ENCODE measurements at regions not wholly inside any gene's neighbourhood (a gene's known extent, or its start where the extent isn't known, plus 50 kb on each side); places are given as distances from the start of the nearest gene placed in this dataset.

DNA sequence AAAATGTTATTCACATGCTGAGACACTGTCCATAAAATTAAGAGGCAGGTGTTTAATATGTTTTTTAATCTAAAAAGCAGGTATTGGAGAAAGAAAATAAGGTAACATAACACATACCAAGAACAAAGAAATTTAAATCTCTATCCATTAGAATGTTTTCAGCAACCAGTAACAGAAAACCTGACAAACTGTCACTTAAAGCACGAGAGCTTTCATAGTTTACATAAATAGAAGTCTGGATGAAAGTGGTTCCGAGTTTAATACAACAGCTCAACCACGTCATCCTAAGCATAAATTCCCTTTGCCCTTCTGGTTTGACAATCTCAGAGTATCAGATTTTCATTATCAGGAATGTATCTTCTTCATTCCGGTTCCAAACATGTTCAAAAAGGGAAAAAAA is 1249.4 kb upstream of the SORCS1 start:
- Histone ChIP-seq H3K4me1 (ENCODE audit: low read depth, poor library complexity, severe bottlenecking) (no peaks in the 10 kb centered on the region), H3K4me2 (no peak overlapping the region)

DNA sequence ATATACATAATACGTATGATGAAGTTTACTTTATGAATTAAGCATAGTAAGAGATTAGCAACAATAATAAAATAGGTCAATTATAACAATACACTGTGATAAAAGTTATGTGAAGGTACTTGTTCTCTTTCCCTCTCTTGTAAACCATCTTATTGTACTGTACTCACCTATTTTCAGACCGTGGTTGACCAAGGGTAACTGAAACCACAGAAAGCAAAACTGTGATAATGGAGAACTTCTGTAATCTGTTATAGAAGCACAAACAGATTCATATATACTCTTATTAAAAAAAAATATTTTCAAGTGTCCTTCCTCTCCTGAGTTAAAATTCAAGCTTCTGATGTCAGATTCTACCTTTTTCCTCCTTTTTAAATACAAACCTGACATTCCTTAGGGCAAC is 1247.8 kb upstream of the SORCS1 start:
- H3K4me1 ChIP-seq (ENCODE audit: low read depth, poor library complexity, severe bottlenecking) = no peaks in the 10 kb centered on the region
- H3K27me3 ChIP-seq (ENCODE audit: insufficient read depth, low read depth) = no peaks in the 10 kb centered on the region
- H2AFZ ChIP-seq (ENCODE audit: low read depth) = no peak overlapping the region
- H3K79me2 ChIP-seq (ENCODE audit: insufficient read depth, low read depth) = no peaks in the 10 kb centered on the region
- no peak overlapping the region for H3K4me2 ChIP-seq
- TF ChIP-seq, protein P1, sequence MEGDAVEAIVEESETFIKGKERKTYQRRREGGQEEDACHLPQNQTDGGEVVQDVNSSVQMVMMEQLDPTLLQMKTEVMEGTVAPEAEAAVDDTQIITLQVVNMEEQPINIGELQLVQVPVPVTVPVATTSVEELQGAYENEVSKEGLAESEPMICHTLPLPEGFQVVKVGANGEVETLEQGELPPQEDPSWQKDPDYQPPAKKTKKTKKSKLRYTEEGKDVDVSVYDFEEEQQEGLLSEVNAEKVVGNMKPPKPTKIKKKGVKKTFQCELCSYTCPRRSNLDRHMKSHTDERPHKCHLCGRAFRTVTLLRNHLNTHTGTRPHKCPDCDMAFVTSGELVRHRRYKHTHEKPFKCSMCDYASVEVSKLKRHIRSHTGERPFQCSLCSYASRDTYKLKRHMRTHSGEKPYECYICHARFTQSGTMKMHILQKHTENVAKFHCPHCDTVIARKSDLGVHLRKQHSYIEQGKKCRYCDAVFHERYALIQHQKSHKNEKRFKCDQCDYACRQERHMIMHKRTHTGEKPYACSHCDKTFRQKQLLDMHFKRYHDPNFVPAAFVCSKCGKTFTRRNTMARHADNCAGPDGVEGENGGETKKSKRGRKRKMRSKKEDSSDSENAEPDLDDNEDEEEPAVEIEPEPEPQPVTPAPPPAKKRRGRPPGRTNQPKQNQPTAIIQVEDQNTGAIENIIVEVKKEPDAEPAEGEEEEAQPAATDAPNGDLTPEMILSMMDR (conservative IDR thresholded peaks at IDR 0.05; ENCODE audit: low read depth, low read length) = no peak
- H3K4me3 ChIP-seq (IDR thresholded peaks at IDR 0.05; ENCODE audit: insufficient read depth, low read depth, low read length) = no peak overlapping the region
- H3K27ac ChIP-seq = no peak overlapping the region
- H3K9ac ChIP-seq = no peak overlapping the region
- no peaks in the 10 kb centered on the region for H3K36me3 ChIP-seq (ENCODE audit: insufficient read depth)
- H4K20me1 ChIP-seq (ENCODE audit: insufficient read depth) = no peaks in the 10 kb centered on the region

More for the DNA sequence above, 1249.4 kb upstream of the SORCS1 start:
- Histone ChIP-seq H3K9ac (no peak overlapping the region), H2AFZ (ENCODE audit: low read depth) (no peak overlapping the region), H3K27ac (no peak overlapping the region), H3K4me3 (IDR thresholded peaks at IDR 0.05; ENCODE audit: insufficient read depth, low read depth, low read length) (no peak overlapping the region), H3K27me3 (ENCODE audit: insufficient read depth, low read depth) (no peaks in the 10 kb centered on the region), H3K36me3 (ENCODE audit: insufficient read depth) (no peaks in the 10 kb centered on the region), H4K20me1 (ENCODE audit: insufficient read depth) (no peaks in the 10 kb centered on the region), H3K79me2 (ENCODE audit: insufficient read depth, low read depth) (no peaks in the 10 kb centered on the region)
- TF ChIP-seq, protein P1 (conservative IDR thresholded peaks at IDR 0.05; ENCODE audit: low read depth, low read length) = no peak

DNA sequence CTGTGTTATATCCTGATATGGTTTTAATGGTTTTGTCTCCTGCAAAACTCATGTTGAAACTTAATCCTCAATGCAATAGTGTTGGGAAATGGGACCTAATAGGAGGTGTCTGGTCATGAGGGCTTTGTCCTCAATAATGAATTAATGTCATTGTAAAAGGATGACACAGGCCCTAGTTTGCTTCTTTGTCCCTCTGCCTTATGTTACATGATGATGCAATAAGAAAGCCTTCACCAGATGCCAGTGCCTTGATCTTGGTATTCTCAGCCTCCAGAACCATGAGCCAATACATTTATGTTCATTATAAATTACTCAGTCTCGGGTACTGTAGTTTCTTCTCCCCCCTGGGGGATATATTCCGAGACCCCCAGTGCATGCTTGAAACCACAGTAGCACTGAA is 1247.4 kb upstream of the SORCS1 start:
- Histone ChIP-seq H3K27me3 (ENCODE audit: insufficient read depth, low read depth) (no peaks in the 10 kb centered on the region), H3K4me1 (ENCODE audit: low read depth, poor library complexity, severe bottlenecking) (no peaks in the 10 kb centered on the region), H2AFZ (ENCODE audit: low read depth) (no peak overlapping the region), H3K36me3 (ENCODE audit: insufficient read depth) (no peaks in the 10 kb centered on the region), H3K9ac (no peak overlapping the region), H4K20me1 (ENCODE audit: insufficient read depth) (no peaks in the 10 kb centered on the region), H3K4me3 (IDR thresholded peaks at IDR 0.05; ENCODE audit: insufficient read depth, low read depth, low read length) (no peak overlapping the region), H3K27ac (no peak overlapping the region), H3K79me2 (ENCODE audit: insufficient read depth, low read depth) (no peaks in the 10 kb centered on the region), H3K4me2 (no peak overlapping the region)
- TF ChIP-seq, protein P1 (conservative IDR thresholded peaks at IDR 0.05; ENCODE audit: low read depth, low read length) = no peak

DNA sequence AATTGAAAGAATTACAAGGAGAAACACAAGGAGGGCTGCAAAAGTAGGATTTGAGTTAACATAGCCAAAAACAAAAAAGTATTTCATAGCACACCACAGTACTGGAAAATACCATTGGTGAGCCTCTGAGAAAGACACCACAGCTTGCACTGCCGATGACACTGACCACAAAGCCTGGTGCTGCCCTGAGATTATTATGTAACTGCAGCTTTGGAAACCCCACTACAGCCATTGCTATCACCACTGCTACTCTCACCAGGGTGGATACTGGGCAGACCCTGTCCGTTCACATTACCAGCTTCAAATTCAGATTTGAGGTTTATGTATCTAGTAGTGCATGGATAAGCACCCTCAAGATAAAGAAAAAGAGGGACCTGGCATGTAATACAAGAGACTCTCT is 1246.7 kb upstream of the SORCS1 start:
- Histone ChIP-seq H3K27ac (no peak overlapping the region), H2AFZ (ENCODE audit: low read depth) (no peak overlapping the region), H3K9ac (no peak overlapping the region), H3K27me3 (ENCODE audit: insufficient read depth, low read depth) (no peaks in the 10 kb centered on the region), H3K79me2 (ENCODE audit: insufficient read depth, low read depth) (no peaks in the 10 kb centered on the region), H3K4me2 (no peak overlapping the region), H3K36me3 (ENCODE audit: insufficient read depth) (no peaks in the 10 kb centered on the region), H3K4me3 (IDR thresholded peaks at IDR 0.05; ENCODE audit: insufficient read depth, low read depth, low read length) (no peak overlapping the region), H4K20me1 (ENCODE audit: insufficient read depth) (no peaks in the 10 kb centered on the region), H3K4me1 (ENCODE audit: low read depth, poor library complexity, severe bottlenecking) (no peaks in the 10 kb centered on the region)
- TF ChIP-seq, protein P1 (conservative IDR thresholded peaks at IDR 0.05; ENCODE audit: low read depth, low read length) = no peak

Data from KMS-11 (cell line).